GM23248 (cell line): ENCODE measurements at regions not wholly inside any gene's neighbourhood (a gene's known extent, or its start where the extent isn't known, plus 50 kb on each side); places are given as distances from the start of the nearest gene placed in this dataset.

Source experiments
- EZH2 ChIP-seq: fragments of 200-600 bp; sonication (generic); IDR thresholded peaks from 2 replicates; pipeline ENCODE4 v1.6.1; 2018; ENCODE audit warnings: antibody characterized with exemption, mild to moderate bottlenecking; ENCODE audit not compliant: insufficient read depth, poor library complexity, severe bottlenecking
- EZH2phosphoT487 ChIP-seq: fragments of 200-600 bp; sonication (generic); IDR thresholded peaks from 2 replicates; pipeline ENCODE4 v1.6.1; 2018; ENCODE audit warnings: antibody characterized with exemption, moderate library complexity, mild to moderate bottlenecking, low read depth; ENCODE audit not compliant: insufficient read depth

GRCh38 chr17:63193827-63194226 is 227.8 kb downstream of the TANC2 start:
- TF ChIP-seq EZH2 = no peak
- no peak for TF ChIP-seq EZH2phosphoT487
